Ectodermal cell (in vitro differentiated cells): ENCODE measurements at regions not wholly inside any gene's neighbourhood (a gene's known extent, or its start where the extent isn't known, plus 50 kb on each side); places are given as distances from the start of the nearest gene placed in this dataset.
"Not testable (repeated sequence)": the region's sequence is repeated elsewhere in the genome, so short reads cannot be mapped to it uniquely, and the experiment has no call there.

Source experiments
- H3K27ac ChIP-seq: 2 replicates; pipeline ENCODE4 v1.7.0; 2013; ENCODE audit warnings: mild to moderate bottlenecking, low read depth, low read length; ENCODE audit not compliant: insufficient read depth, poor library complexity, severe bottlenecking
- H3K27me3 ChIP-seq: 2 replicates; pipeline ENCODE4 v1.7.0; 2013; ENCODE audit warnings: mild to moderate bottlenecking, low read length; ENCODE audit not compliant: insufficient read depth, control insufficient read depth, poor library complexity, severe bottlenecking
- H3K36me3 ChIP-seq: one replicate; pipeline ENCODE4 v1.7.0; 2013; ENCODE audit warnings: low read length; ENCODE audit not compliant: control insufficient read depth, insufficient read depth
- H3K4me1 ChIP-seq: one replicate; pipeline ENCODE4 v1.7.0; 2013; ENCODE audit warnings: low read length; ENCODE audit not compliant: control insufficient read depth, insufficient read depth
- H3K4me3 ChIP-seq: 2 replicates; pipeline ENCODE4 v1.7.0; 2013; ENCODE audit warnings: low read depth, low read length, control low read depth; ENCODE audit not compliant: insufficient read depth
- H3K9me3 ChIP-seq: 2 replicates; pipeline ENCODE4 v1.7.0; 2013; ENCODE audit warnings: mild to moderate bottlenecking, low read length, moderate library complexity; ENCODE audit not compliant: control insufficient read depth
- WGBS, 2 experiments: methylation state at CpG; one replicate each; pipeline ENCODE4 v1.1.7; 2013; ENCODE audit warnings: missing lambda C conversion rate in 2 of 2; 5-methylcytosine and 5-hydroxymethylcytosine counted together

GRCh38 chr9:33660772-33661171, 134.6 kb upstream of the PRSS3 start:
- Histone ChIP-seq H3K4me1 (no peaks in the 10 kb centered on the region), H3K36me3 (no peaks in the 10 kb centered on the region), H3K4me3 (no peak overlapping the region), H3K27ac (no peak overlapping the region), H3K9me3 (no peaks in the 10 kb centered on the region), H3K27me3 (no peaks in the 10 kb centered on the region)
- WGBS, 2 experiments: 80 to 96% methylated on average over 3 of the region's 3 CpGs

DNA sequence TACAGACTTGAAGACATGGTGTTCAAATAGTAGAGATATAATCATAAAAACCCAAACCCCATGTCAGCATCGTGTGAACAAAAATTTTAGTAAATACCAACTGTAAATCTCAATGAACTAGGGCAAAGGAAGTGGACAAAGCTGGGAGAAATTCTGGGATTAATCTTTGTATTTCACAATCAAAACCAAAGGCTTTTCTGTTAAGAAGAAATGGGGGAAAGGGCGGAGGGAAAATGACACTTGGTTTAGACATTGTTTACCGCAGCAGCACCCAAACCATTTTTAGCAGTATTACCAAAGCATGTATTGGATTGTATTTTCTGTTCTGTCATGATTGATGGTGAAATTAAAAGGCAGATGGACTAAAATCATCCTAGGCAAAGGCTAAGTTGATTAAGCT, 134.2 kb upstream of the PRSS3 start:
- Histone ChIP-seq H3K9me3 (no peaks in the 10 kb centered on the region), H3K4me3 (no peak overlapping the region), H3K36me3 (no peaks in the 10 kb centered on the region), H3K4me1 (no peaks in the 10 kb centered on the region), H3K27ac (no peak overlapping the region), H3K27me3 (no peaks in the 10 kb centered on the region)
- 75 to 100% methylated on average over 1 to 2 of the region's 3 CpGs for WGBS, 2 experiments

GRCh38 chr9:33662871-33663270, 132.5 kb upstream of the PRSS3 start:
- H3K27me3 ChIP-seq: no peaks in the 10 kb centered on the region
- H3K36me3 ChIP-seq: no peaks in the 10 kb centered on the region
- no peaks in the 10 kb centered on the region for H3K4me1 ChIP-seq
- H3K9me3 ChIP-seq: no peaks in the 10 kb centered on the region
- H3K27ac ChIP-seq: no peak overlapping the region
- no peak overlapping the region for H3K4me3 ChIP-seq
- 85 to 91% methylated on average over 1 of the region's 1 CpG for WGBS, 2 experiments

GRCh38 chr9:33676194-33676745, 119.1 kb upstream of the PRSS3 start:
- Histone ChIP-seq H3K27ac (peak overlapping the region; percentile 83), H3K4me3 (peak overlapping the region; percentile 53)
- H3K9me3 ChIP-seq, H3K27me3 ChIP-seq, H3K36me3 ChIP-seq, H3K4me1 ChIP-seq: not testable (repeated sequence)
- WGBS, 2 experiments: 51 to 60% methylated on average over 5 to 8 of the region's 8 CpGs

GRCh38 chr9:33676746-33677505, 118.4 kb upstream of the PRSS3 start:
- Histone ChIP-seq H3K27ac (peak overlapping the region; percentile 83), H3K4me3 (peak overlapping the region; percentile 53), H3K36me3 (no peaks in the 10 kb centered on the region), H3K27me3 (peaks cover 8% of the 10 kb centered on the region), H3K9me3 (no peaks in the 10 kb centered on the region), H3K4me1 (no peaks in the 10 kb centered on the region)
- 0 to 1% methylated on average over 78 of the region's 78 CpGs for WGBS, 2 experiments

DNA sequence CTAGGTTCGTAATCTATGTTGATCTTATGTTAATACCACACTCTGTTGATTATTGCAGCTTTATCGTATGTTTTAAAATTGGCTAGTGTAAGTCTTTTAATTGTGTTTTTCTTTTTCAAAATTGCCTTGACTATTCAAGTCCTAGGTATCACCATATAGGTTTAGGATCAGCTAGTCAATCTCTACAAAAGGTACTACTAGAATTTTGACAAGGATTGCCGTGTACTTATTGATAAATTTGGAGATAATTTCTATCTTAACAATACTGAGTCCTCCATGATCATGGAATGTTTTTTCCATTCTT, 117.9 kb upstream of the PRSS3 start:
- WGBS, 2 experiments: 16 to 20% methylated on average over 1 to 3 of the region's 3 CpGs
- H3K27ac ChIP-seq: no peak overlapping the region
- no peaks in the 10 kb centered on the region for H3K4me1 ChIP-seq
- peak overlapping the region; percentile 53 for H3K4me3 ChIP-seq
- H3K36me3 ChIP-seq: no peaks in the 10 kb centered on the region
- H3K27me3 ChIP-seq: peaks cover 8% of the 10 kb centered on the region
- no peaks in the 10 kb centered on the region for H3K9me3 ChIP-seq

GRCh38 chr9:33677961-33678360, 117.4 kb upstream of the PRSS3 start:
- H3K9me3 ChIP-seq: no peaks in the 10 kb centered on the region
- H3K4me1 ChIP-seq: no peaks in the 10 kb centered on the region
- H3K4me3 ChIP-seq: peak overlapping the region; percentile 53
- no peaks in the 10 kb centered on the region for H3K36me3 ChIP-seq
- WGBS, 2 experiments: 68 to 73% methylated on average over 2 to 3 of the region's 3 CpGs
- no peak overlapping the region for H3K27ac ChIP-seq
- peaks cover 8% of the 10 kb centered on the region for H3K27me3 ChIP-seq

GRCh38 chr9:33682551-33682950, 112.8 kb upstream of the PRSS3 start:
- Histone ChIP-seq H3K9me3 (no peaks in the 10 kb centered on the region), H3K36me3 (no peaks in the 10 kb centered on the region), H3K4me3 (no peak overlapping the region), H3K27ac (no peak overlapping the region), H3K27me3 (no peaks in the 10 kb centered on the region), H3K4me1 (no peaks in the 10 kb centered on the region)
- 95 to 96% methylated on average over 3 of the region's 3 CpGs for WGBS, 2 experiments

DNA sequence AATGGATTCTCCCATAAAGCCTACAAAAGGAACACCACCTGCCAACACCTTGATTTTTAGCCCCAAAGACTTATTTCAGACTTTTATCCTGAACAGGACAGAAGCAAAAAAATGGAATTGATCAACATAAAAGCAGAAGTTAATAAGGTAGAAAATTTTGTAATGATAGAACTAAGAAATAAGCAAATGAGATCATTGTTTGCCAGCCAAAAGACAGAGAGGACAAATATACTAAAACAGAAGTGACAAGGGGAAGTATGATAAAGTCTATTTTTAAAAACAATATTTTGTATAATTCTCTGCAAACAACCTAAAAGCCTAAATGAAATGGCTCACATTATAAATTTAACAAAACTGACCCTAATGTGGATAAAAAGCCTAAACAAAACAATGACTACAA, 110.5 kb upstream of the PRSS3 start:
- Histone ChIP-seq H3K36me3 (no peaks in the 10 kb centered on the region), H3K27ac (no peak overlapping the region), H3K4me1 (no peaks in the 10 kb centered on the region), H3K4me3 (no peak overlapping the region), H3K9me3 (no peaks in the 10 kb centered on the region), H3K27me3 (no peaks in the 10 kb centered on the region)

DNA sequence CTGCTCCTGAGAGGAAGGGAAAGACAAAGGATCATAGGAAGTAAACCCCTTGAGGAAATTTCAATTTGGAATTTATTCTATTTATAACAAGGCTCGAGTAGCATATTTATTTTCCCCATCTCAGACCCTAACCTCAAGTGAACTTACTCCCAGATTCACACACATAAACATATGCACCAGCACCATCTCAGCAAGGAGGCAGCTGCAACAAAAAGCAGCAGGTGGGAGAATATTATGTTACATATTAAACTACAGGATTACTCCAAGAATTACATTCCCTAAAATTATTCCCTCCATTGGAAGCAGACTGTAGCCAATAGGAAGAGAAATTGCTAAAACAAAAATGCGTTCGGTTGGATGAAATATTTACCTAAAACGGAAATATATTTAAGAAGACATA, 108.4 kb upstream of the PRSS3 start:
- H3K4me3 ChIP-seq: no peak overlapping the region
- 98 to 100% methylated on average over 1 to 4 of the region's 4 CpGs for WGBS, 2 experiments

More for the DNA sequence above, 108.4 kb upstream of the PRSS3 start:
- Histone ChIP-seq H3K36me3 (no peaks in the 10 kb centered on the region), H3K27ac (no peak overlapping the region), H3K4me1 (no peaks in the 10 kb centered on the region), H3K9me3 (no peaks in the 10 kb centered on the region), H3K27me3 (no peaks in the 10 kb centered on the region)
